NOMO-1 treated with DMSO at 0.1 percent for 48 hours (cell line): ENCODE measurements at regions not wholly inside any gene's neighbourhood (a gene's known extent, or its start where the extent isn't known, plus 50 kb on each side); places are given as distances from the start of the nearest gene placed in this dataset.
"Not testable (repeated sequence)": the region's sequence is repeated elsewhere in the genome, so short reads cannot be mapped to it uniquely, and the experiment has no call there.

ENCODE experiments used
- DNase-seq: peaks from one replicate; lab custom pipeline; 2025; ENCODE audit not compliant: unreplicated experiment; lab: John Stamatoyannopoulos, UW

DNA sequence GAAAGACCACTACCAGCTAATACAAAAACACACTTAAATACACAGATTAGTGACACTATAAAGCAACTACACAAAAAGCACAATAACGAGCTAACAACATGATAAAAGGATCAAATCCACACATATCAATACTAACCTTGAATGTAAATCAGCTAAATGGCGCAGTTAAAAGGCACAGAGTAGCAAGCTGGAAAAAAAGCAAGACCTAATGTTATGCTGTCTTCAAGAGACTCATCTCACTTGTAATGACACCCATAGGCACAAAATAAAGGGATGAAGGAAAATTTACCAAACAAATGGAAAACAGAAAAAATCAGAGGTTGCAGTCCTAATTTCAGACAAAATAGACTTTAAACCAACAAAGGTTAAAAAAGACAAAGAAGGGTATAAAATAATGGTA lies 86.3 kb downstream of the NUS1 start:
- no peak for DNase-seq

DNA sequence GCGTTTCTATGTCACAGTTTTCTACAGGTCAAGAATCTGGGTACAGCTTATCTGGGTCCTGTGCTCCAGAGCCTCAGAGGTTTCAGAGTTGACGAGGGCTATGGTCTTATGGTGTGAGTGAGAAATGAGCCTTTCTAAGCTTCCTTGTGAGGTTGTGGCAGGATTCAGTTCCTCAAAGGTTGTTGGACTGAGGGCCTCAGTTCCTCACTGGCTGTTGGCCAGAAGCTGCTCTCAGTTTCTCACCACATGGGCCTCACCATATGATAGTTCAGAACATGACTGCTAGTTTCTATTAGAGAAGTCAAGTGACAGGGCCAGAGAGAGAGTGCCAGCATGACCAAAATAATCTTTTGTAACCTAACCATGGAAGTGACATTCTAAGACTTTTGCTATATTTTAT lies 96.1 kb downstream of the NUS1 start:
- DNase-seq = peak; percentile 68

DNA sequence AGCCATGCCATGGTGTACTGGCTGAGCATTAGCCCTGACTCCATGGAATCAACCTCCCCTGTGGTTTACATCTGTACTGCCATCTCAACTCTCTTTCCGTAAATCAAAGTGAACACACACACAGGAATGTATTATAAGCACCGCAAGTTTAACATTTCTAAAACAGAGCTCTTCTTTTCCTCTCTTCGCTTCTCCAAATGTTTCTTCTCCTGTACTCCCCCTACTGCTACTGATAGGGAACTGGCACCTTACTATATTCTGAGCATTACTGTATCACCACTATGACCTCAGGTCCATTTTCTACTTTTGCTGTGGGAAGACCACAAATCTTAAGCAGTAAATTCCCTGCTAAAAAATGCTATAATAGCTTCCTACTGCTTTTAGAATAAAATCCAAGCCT lies 101.2 kb downstream of the NUS1 start:
- peak; percentile 63 for DNase-seq

DNA sequence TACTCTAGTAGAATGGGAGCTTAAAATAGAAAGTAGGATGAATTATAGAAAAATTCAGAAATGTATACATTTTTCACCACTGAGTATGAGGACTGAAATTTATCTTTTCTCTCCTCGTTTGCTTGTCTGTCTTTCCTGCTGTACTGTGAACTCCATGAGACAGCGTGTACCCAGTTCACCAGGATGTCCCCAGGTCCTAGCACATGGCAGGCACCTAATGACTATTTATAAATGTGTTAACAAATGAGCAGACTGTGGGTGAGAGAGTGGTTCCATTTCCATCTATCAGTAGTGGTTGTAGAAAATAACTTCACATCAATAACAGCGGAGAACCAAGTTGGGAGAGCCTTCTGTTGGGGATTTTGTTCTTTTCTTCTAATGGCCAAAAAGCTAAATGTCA lies 106.3 kb downstream of the NUS1 start:
- no peak for DNase-seq

DNA sequence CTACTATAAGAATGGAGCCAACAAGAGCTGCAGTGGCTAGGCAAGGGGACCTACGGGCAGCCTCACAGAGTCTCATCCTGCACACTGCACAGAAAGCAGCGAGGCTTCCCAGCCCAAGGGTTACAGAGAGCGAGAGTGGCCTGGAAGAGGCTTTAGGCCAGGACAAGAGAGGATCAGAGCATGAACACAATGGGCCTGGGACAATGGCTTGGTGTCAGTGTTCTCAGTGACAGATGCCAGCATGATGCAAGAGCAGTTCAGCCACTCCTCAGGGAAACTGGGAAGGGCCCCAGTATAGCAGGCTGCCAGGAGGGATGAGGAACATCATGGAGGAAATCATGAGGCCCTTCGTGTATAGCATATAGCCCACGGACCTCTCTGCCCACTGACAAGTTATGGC lies 108.0 kb downstream of the NUS1 start:
- no peak for DNase-seq

DNA sequence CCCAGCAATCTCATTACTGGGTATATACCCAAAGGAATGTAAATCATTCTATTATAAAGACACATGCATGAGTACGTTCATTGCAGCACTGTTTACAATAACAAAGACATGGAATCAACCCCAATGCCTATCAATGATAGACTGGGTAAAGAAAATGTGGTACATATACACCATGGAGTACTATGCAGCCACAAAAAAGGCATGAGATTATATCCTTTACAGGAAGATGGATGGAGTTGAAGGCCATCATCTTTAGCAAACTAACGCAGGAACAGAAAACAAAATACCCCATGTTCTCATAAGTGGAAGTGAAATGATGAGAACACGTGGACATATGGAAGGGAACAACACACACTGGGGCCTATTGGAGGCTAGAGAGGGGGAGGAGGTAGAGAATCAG lies 115.7 kb downstream of the NUS1 start:
- no peak for DNase-seq

DNA sequence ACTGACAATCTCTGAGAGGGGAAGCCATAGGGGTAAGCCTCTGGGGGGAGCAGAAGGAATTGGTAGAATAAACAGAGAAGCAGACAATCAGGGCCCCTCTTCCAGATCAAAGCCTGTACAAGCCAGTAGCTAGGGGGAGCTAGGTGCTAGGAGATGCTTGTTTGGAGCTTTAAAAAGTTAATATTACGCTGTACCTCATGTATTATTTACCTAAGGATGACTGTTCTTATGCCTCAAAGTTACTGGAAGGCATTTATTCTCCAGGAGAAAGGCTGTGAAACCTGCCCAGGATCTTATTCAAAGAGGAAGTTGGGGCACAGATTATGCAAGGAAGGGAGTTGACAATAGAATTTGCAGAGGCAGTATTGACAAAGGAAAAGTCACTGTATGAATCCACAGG lies 111.8 kb upstream of the SLC35F1 start:
- peak; percentile 37 for DNase-seq

DNA sequence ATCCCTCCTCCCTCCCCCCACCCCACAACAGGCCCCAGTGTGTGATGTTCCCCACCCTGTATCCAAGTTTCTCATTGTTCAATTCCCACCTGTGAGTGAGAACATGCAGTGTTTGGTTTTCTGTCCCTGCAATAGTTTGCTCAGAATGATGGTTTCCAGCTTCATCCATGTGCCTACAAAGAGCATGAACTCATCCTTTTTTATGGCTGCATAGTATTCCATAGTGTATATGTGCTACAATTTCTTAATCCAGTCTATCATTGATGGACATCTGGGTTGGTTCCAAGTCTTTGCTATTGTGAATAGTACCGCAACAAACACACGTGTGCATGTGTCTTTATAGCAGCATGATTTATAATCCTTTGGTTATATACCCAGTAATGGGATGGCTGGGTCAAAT lies 108.2 kb upstream of the SLC35F1 start:
- DNase-seq = not testable (repeated sequence)

DNA sequence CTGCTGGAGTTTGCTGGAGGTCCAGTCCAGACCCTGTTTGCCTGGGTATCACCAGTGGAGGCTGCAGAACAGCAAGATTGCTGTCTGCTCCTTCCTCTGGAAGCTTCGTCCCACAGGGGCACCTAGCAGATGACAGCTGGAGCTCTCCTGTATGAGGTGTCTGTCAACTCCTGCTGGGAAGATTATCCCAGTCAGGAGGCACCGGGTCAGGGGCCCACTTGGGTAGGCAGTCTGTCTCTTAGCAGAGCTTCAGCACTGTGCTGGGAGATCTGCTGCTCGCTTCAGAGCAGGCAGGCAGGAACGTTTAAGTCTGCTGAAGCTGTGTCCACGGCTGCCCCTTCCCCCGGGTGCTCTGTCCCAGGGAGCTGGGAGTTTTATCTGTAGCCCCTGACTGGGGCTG lies 96.8 kb upstream of the SLC35F1 start:
- DNase-seq = no peak

DNA sequence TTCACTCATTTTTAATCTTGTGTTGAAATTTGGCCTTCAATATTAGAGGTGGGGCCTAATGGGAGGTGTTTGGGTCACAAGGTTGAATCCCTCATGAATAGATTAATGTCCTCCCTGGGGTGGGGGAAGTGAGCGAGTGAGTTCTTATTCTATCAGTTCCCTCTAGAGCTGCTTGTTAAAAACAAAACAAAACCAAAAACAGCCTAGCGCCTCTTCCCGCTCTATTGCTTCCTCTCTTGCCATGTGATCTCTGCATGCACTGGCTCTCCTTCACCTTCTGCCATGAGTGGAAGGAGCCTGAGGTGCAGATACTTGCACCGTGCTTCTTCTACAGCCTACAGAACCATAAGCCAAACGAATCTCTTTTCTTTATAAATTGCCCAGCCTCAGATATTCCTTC lies 89.6 kb upstream of the SLC35F1 start:
- DNase-seq = peak; percentile 57

DNA sequence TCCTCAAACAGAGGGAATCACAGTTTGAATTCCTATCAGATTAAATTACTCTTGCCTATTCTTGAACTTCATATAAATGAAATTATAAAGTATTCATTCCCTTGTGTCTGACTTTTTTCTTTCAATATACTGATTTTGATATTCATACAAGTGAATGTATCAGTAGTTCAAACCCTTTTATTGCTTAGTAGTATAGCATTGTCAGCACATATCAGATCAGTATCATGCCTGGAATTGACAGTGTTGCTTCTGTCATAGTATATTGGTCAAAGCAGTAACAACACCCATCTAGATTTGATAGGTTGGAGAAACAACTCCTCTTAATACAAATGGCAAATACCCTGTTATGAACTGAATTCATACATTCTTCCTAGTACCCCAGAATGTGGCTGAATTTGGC lies 89.1 kb upstream of the SLC35F1 start:
- DNase-seq = no peak

DNA sequence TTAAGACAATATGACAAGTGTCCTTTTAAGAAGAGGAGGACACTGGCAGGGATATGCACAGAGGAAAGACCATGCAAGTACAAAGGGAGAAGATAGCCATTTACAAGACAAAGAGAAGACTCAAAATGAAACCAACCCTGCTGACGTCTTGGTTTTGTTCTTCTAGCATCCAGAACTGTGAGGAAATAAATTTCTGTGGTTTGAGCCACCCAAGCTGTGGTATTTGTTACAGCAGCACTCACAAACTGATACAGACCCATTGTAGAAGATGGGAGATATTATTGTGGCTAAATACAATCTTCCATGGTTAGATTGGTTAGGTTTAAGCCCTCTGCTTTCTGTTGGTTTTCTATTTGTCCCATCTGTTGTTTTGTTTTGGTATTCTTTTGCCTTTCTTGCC lies 88.6 kb upstream of the SLC35F1 start:
- no peak for DNase-seq

DNA sequence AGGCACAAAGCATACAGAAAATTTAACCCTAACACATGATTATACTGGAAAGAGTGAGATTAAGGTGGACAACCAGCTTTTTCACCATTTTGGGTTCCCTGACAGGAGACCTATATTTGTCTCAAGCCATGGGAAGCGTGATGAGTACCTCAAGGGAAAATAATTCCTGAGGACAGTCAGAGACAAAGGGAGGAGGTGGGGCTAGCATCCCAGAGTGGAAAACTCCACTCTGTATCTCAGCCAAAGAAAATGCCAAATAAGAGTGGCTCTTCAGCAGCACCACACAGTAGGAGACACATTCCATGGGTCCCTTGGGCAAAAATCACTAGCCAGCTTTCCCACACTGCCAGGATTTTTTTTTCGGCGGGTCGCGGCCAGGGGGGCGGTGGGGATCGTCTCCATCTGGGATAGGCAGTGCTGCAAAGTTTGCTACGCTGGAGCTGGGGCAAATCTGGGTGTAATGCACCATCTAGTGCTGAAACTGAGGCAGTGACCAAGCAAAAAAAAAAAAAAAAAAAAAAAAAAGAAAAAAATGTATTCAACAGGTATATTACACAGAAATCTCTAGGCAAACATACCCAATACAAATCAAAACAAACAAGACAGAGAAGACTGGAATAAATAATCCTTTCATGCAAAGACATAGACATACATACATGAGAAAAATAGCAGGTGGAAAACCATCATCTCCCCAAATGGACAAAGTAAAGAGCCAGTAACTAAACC lies 77.3 kb upstream of the SLC35F1 start:
- DNase-seq = no peak

DNA sequence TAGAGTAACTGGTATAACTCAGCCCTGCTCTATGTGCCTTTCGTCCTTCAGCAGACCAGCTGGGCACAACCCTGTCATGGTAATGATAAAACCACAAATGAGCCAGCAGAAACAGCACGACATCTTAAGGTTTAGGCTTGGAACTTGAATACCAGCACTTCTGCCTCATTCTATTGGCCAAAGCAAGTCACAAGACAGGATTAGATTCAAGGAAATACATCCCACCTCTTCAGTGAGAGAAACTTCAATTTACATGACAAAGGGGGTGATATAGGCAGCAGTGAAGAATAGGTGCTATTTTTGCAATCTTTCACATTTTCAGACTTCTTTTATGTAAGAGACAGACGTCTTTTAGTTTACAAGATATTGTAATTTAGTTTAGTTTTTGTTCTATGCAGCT lies 69.8 kb upstream of the SLC35F1 start:
- no peak for DNase-seq

DNA sequence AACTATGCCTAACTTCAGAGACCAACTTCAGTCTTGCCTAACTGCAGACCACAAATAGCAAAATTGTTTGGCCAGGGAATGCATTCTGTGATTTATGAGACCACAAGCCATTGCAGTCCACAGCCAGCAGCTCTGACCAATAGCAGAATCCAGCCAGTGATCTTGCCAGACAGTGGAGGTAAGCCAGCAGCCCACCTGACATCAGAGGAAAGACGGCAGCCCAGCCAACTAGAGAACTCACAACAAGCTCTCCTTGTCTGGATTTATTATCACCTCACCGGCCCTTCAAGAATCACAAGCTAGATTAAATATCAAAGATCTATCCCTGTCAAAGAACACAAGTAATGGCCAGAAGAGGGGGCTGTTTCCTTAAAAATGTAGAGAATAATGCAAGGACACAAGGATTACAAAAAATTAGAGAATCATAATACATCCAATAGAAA lies 66.5 kb upstream of the SLC35F1 start:
- peak; percentile 48 for DNase-seq

DNA sequence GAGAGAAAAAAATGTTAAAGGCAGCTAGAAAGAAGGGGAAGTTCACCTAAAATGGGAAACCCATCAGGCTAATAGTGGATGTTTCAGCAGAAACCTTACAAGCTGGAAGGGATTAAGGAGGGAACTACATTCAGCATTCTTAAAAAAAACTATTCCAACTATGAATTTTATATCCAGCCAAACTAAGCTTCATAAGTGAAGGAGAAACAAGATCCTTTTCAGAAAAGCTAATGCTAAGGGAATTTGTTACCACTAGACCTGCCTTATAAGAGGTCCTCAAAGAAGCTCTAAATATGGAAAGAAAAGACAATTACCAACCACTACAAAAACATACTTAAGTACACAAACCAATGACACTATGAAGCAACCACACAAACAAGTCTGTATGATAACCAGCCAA lies 59.2 kb upstream of the SLC35F1 start:
- DNase-seq = no peak

DNA sequence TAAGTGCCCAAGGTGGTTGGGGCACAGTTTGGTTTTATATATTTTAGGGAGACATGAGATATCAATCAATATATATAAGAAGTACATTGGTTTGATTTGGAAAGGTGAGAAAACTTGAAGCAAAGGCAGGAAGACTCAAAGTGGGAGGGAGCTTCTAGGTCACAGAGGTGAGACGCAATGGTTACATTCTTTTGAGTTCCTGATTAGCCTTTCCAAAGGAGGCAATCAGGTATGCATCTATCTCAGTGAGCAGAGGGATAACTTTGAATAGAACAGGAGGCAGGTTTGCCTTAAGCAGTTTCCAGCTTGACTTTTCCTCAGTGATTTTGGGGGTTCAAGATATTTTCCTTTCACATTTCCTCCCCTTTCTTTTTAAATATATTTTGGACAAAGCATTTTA lies 58.0 kb upstream of the SLC35F1 start:
- no peak for DNase-seq
